ENCODE measurements at regions not wholly inside any gene's neighbourhood (a gene's known extent, or its start where the extent isn't known, plus 50 kb on each side); places are given as distances from the start of the nearest gene placed in this dataset.

DNA sequence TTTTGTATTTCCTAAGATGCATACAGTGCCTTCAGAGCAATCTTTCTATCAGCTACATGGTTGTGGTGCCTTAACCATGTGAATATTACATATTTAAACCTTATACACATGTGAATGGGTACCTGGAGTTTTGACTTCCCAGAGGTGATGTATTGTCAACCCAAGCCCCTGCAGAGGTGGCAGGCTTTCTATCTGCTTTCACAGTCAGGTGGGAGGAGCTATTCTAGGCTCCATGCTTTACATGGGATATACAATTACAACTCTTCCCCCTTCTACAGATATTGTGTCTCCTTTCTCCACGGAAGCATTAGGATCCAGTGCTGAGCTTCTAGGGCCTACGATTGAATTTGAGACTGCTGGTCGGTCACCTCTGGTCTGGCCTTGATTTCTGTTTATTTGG is 89.8 kb upstream of the TUT7 start:
- TF ChIP-seq, protein P1, sequence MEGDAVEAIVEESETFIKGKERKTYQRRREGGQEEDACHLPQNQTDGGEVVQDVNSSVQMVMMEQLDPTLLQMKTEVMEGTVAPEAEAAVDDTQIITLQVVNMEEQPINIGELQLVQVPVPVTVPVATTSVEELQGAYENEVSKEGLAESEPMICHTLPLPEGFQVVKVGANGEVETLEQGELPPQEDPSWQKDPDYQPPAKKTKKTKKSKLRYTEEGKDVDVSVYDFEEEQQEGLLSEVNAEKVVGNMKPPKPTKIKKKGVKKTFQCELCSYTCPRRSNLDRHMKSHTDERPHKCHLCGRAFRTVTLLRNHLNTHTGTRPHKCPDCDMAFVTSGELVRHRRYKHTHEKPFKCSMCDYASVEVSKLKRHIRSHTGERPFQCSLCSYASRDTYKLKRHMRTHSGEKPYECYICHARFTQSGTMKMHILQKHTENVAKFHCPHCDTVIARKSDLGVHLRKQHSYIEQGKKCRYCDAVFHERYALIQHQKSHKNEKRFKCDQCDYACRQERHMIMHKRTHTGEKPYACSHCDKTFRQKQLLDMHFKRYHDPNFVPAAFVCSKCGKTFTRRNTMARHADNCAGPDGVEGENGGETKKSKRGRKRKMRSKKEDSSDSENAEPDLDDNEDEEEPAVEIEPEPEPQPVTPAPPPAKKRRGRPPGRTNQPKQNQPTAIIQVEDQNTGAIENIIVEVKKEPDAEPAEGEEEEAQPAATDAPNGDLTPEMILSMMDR (conservative IDR thresholded peaks at IDR 0.05; ENCODE audit: control insufficient read depth, insufficient read depth, low read depth, low read length), result no peak
- no peak overlapping the region for H3K4me3 ChIP-seq (ENCODE audit: control insufficient read depth, low read depth, low read length)
- DNase-seq (ENCODE audit: low read depth), result no peak

DNA sequence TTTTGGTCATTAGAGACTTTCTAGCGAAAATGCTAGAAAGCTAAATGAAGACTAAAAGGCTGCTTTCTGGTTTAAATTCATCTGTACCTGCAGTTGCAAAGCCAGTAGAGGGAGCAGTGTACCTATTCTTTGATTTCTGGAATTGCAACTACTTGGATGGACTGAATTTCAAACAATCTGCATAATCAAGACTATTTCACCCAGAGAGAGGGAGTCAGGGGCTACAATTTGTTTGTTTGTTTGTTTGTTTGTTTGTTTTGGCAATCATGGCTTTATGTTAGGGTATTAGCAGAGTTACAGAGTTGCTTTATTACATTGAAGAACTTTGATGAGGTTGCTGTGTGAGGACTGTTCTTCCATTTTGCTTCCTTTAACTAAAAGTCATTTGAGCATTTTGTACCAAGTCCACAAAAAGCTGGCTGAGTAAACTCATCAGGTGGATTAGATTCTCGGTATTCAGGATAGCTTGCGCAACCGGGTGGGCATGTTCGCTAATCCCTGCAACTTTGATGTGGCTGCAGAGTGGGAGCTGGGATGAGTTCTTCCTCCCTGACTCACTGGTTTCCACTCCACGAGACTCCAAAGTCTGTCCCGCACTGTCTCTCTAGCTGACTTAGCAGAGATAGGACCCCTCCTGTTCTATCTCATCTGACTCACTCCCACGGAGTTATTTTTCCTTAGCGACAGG is 80.0 kb upstream of the TUT7 start:
- peak overlapping the region; percentile 3 for H3K4me3 ChIP-seq (ENCODE audit: control insufficient read depth, low read depth, low read length)
- TF ChIP-seq, protein P1 (conservative IDR thresholded peaks at IDR 0.05; ENCODE audit: control insufficient read depth, insufficient read depth, low read depth, low read length), result peak; percentile 94
- DNase-seq (ENCODE audit: low read depth), result peak; percentile 83

- DNase-seq (ENCODE audit: low read depth), result peak; percentile 54
- TF ChIP-seq, protein P1 (conservative IDR thresholded peaks at IDR 0.05; ENCODE audit: control insufficient read depth, insufficient read depth, low read depth, low read length), result no peak
- no peak overlapping the region for H3K4me3 ChIP-seq (ENCODE audit: control insufficient read depth, low read depth, low read length)
Observed at GRCh38 chr9:86424251-86424891, 70.2 kb upstream of the TUT7 start.

DNA sequence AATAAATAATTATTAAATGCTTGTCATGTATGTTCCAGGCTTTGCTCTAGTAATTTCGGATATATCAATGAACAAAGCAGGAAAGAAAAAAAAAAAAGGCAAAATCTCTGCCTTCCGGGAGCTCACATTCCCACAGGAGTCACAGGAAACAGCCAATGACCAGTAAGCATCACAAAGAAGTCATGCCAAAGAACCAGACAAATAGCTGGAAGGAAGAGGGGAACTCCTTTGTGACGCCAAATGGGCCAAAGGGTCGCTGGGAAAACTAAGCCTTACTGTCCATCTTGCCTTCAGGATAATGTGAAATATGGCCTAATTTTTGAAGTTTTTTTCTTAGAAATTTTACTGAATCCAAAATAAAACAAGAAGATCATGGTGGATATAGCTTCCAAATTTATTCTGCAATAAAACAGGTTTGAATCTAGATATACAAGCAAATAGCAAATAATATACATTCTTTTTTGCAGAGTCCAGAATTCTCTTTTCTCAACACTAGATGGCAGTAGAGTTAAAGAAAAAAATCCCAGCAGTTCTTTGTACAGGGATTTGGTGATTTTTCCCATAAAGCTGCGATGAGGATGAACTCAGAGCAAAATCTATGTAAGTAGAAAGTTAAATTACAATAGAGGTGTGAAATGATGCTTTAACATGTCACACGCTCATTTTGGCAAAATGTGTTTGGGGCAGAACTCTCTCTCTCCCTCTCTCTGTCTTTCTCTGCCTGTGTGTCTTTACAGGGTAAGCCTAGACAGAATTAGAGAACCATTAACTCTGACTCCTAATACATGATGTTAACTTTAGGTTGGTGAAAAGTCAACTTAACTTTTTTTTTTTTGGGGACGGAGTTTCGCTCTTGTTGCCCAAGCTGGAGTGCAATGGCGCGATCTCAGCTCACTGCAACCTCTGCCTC is 60.0 kb upstream of the TUT7 start:
- peak; percentile 65 for DNase-seq (ENCODE audit: low read depth)
- TF ChIP-seq, protein P1 (conservative IDR thresholded peaks at IDR 0.05; ENCODE audit: control insufficient read depth, insufficient read depth, low read depth, low read length), result peak; percentile 60
- no peak overlapping the region for H3K4me3 ChIP-seq (ENCODE audit: control insufficient read depth, low read depth, low read length)

- DNase-seq (ENCODE audit: low read depth), result no peak
- H3K4me3 ChIP-seq (ENCODE audit: control insufficient read depth, low read depth, low read length), result no peak overlapping the region
- TF ChIP-seq, protein P1 (conservative IDR thresholded peaks at IDR 0.05; ENCODE audit: control insufficient read depth, insufficient read depth, low read depth, low read length), result no peak
Observed at GRCh38 chr9:86410281-86410680, 56.1 kb upstream of the TUT7 start.

DNA sequence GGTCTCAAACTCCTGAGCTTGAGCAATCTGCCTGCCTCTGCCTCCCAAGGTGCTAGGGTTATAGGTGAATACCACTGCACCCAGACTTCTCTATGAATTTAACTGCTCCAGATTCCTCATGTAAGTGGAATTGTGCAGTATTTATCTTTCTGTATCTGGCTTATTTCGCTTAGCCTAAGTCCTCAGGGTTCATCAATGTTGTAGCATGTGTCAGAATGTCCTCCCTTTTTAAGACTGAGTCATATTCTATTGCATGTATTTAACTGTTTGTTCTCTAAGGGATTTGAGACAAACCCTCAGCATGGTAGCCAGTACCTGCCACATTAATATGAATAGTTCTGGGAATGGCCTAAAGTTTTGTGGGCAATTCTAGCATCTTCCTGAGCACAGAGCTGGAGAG is 53.9 kb upstream of the TUT7 start:
- no peak overlapping the region for H3K4me3 ChIP-seq (ENCODE audit: control insufficient read depth, low read depth, low read length)
- TF ChIP-seq, protein P1 (conservative IDR thresholded peaks at IDR 0.05; ENCODE audit: control insufficient read depth, insufficient read depth, low read depth, low read length), result no peak
- peak; percentile 77 for DNase-seq (ENCODE audit: low read depth)
